PFSK-1 (cell line): ENCODE measurements at regions not wholly inside any gene's neighbourhood (a gene's known extent, or its start where the extent isn't known, plus 50 kb on each side); places are given as distances from the start of the nearest gene placed in this dataset.

Source experiments
- POLR2AphosphoS5 ChIP-seq: IDR thresholded peaks from 2 replicates; pipeline ENCODE4 v1.6.1; 2012; ENCODE audit warnings: low read depth, mild to moderate bottlenecking, control low read depth, low read length, moderate library complexity
- REST ChIP-seq, 2 experiments: IDR thresholded peaks; 2 replicates each; pipeline versions ENCODE4 v1.6.1 to v1.8.0; 2011 to 2012; ENCODE audit warnings: low read depth in 2 of 2, low read length in 2 of 2, control low read depth in 1 of 2, inconsistent platforms in 1 of 2, mild to moderate bottlenecking in 1 of 2, moderate library complexity in 1 of 2; ENCODE audit not compliant: insufficient read depth in 1 of 2
- SIN3A ChIP-seq: IDR thresholded peaks from 2 replicates; pipeline ENCODE4 v1.6.1; 2012; ENCODE audit warnings: mild to moderate bottlenecking, low read length, moderate library complexity, borderline replicate concordance; ENCODE audit not compliant: insufficient read depth
- TAF1 ChIP-seq: IDR thresholded peaks from 2 replicates; pipeline ENCODE4 v1.6.1; 2012; ENCODE audit warnings: low read length, control low read depth, borderline replicate concordance; ENCODE audit not compliant: insufficient read depth

- no peak for TF ChIP-seq SIN3A
- no peak for TF ChIP-seq POLR2AphosphoS5
- no peak for TF ChIP-seq TAF1
- TF ChIP-seq REST (IDR thresholded peaks at IDR 0.05; ENCODE audit: insufficient read depth in 1 of 2, low read depth in 2 of 2, low read length in 2 of 2), result no peak
Measured at GRCh38 chr5:57653636-57654290, 171.2 kb upstream of the ACTBL2 start.
